HEK293 (cell line): ENCODE measurements at regions not wholly inside any gene's neighbourhood (a gene's known extent, or its start where the extent isn't known, plus 50 kb on each side); places are given as distances from the start of the nearest gene placed in this dataset.

Experiments used
- CTCF ChIA-PET: fragments of 350-600 bp; formaldehyde crosslinking; extraction: SDS; loops from one replicate; lab custom pipeline; 2021; ENCODE audit warnings: antibody characterized with exemption; lab: Yijun Ruan, JAX
- POLR2A ChIA-PET: fragments of 300-600 bp; formaldehyde crosslinking; extraction: SDS; loops from one replicate; lab custom pipeline; 2020; ENCODE audit warnings: antibody characterized with exemption, inconsistent platforms; lab: Yijun Ruan, JAX
- H3K27ac ChIP-seq: fragments of 200-500 bp; sonication (Bioruptor generic); 2 replicates; pipeline ENCODE4 v1.5.1; 2014; ENCODE audit warnings: low read depth, low read length, control low read depth, inconsistent platforms; ENCODE audit errors: extremely low read depth
- H3K36me3 ChIP-seq, 2 experiments: fragments of 200-500 bp in 1 of 2; sonication (Bioruptor generic) in 1 of 2; 1 replicate in 1 of 2; 2 replicates in 1 of 2; pipeline ENCODE4 v1.5.1; 2014 to 2017; ENCODE audit warnings: inconsistent platforms in 2 of 2, low read length in 2 of 2; ENCODE audit not compliant: control insufficient read depth in 2 of 2, insufficient read depth in 1 of 2
- H3K4me1 ChIP-seq: fragments of 200-500 bp; sonication (Bioruptor generic); 2 replicates; pipeline ENCODE4 v1.5.1; 2014; ENCODE audit warnings: mild to moderate bottlenecking, low read length, inconsistent platforms; ENCODE audit not compliant: control insufficient read depth, insufficient read depth
- H3K4me3 ChIP-seq: 2 replicates; pipeline ENCODE4 v1.5.1; 2011; ENCODE audit warnings: low read depth, mild to moderate bottlenecking, control low read depth, low read length, moderate library complexity
- H3K9me3 ChIP-seq: fragments of 200-500 bp; sonication (Bioruptor generic); 2 replicates; pipeline ENCODE4 v1.5.1; 2014; ENCODE audit warnings: low read depth, low read length, inconsistent platforms; ENCODE audit not compliant: control insufficient read depth, insufficient read depth
- HOXD13 ChIP-seq: sonication (generic); formaldehyde crosslinking; IDR thresholded peaks from 2 replicates; pipeline ENCODE4 v1.8.0; 2022; ENCODE audit warnings: missing genetic modification reagents, borderline replicate concordance
- IKZF3 ChIP-seq: fragments of 450-650 bp; IDR thresholded peaks from 2 replicates; pipeline ENCODE4 v1.5.0; 2018; ENCODE audit warnings: missing biosample characterization, mild to moderate bottlenecking, missing genetic modification characterization, moderate library complexity
- OVOL3 ChIP-seq: fragments of 450-650 bp; formaldehyde crosslinking; IDR thresholded peaks from 2 replicates; pipeline ENCODE4 v1.5.1; 2016; ENCODE audit warnings: missing biosample characterization, missing genetic modification characterization
- SP3 ChIP-seq: fragments of 450-650 bp; formaldehyde crosslinking; IDR thresholded peaks from 2 replicates; pipeline ENCODE4 v1.5.1; 2016; ENCODE audit warnings: missing biosample characterization, missing genetic modification characterization
- SP7 ChIP-seq: fragments of 450-650 bp; formaldehyde crosslinking; IDR thresholded peaks from 2 replicates; pipeline ENCODE4 v1.5.1; 2016; ENCODE audit warnings: missing biosample characterization, missing genetic modification characterization
- YY2 ChIP-seq: fragments of 450-650 bp; formaldehyde crosslinking; IDR thresholded peaks from 2 replicates; pipeline ENCODE4 v1.5.1; 2016; ENCODE audit warnings: missing biosample characterization, missing genetic modification characterization
- ZBTB21 ChIP-seq: fragments of 450-650 bp; formaldehyde crosslinking; IDR thresholded peaks from 2 replicates; pipeline ENCODE4 v1.5.1; 2017; ENCODE audit warnings: missing biosample characterization, missing genetic modification characterization
- ZNF121 ChIP-seq: fragments of 450-650 bp; formaldehyde crosslinking; IDR thresholded peaks from 2 replicates; pipeline ENCODE4 v1.5.1; 2016; ENCODE audit warnings: missing biosample characterization, missing genetic modification characterization
- ZNF274 ChIP-seq, 2 experiments: fragments of 200-500 bp in 1 of 2; fragments of 450-650 bp in 1 of 2; sonication (Bioruptor generic) in 1 of 2; formaldehyde crosslinking in 1 of 2; IDR thresholded peaks; 2 replicates each; pipeline versions ENCODE4 v1.5.1 to v1.6.1; 2014 to 2016; ENCODE audit warnings: borderline replicate concordance in 1 of 2, inconsistent platforms in 1 of 2, low read length in 1 of 2, missing biosample characterization in 1 of 2, missing genetic modification characterization in 1 of 2
- ZNF350 ChIP-seq: fragments of 450-650 bp; formaldehyde crosslinking; IDR thresholded peaks from 2 replicates; pipeline ENCODE4 v1.5.0; 2017; ENCODE audit warnings: missing biosample characterization, mild to moderate bottlenecking, missing genetic modification characterization
- ZNF391 ChIP-seq: fragments of 450-650 bp; formaldehyde crosslinking; IDR thresholded peaks from 2 replicates; pipeline ENCODE4 v1.5.1; 2016; ENCODE audit warnings: low read depth, missing biosample characterization, missing genetic modification characterization, borderline replicate concordance
- ZNF48 ChIP-seq: fragments of 450-650 bp; formaldehyde crosslinking; IDR thresholded peaks from 2 replicates; pipeline ENCODE4 v1.5.1; 2016; ENCODE audit warnings: missing biosample characterization, missing genetic modification characterization
- ZNF548 ChIP-seq: fragments of 450-650 bp; formaldehyde crosslinking; IDR thresholded peaks from 2 replicates; pipeline ENCODE4 v1.5.1; 2016; ENCODE audit warnings: missing biosample characterization, missing genetic modification characterization
- ZNF560 ChIP-seq: fragments of 450-650 bp; formaldehyde crosslinking; IDR thresholded peaks from 2 replicates; pipeline ENCODE4 v1.5.1; 2017; ENCODE audit warnings: missing biosample characterization, missing genetic modification characterization, borderline replicate concordance
- ZNF626 ChIP-seq: fragments of 450-650 bp; sonication (Bioruptor Pico); formaldehyde crosslinking; IDR thresholded peaks from 2 replicates; pipeline ENCODE4 v1.5.1; 2018; ENCODE audit warnings: missing biosample characterization, missing genetic modification characterization, inconsistent platforms
- ZNF658 ChIP-seq: fragments of 450-650 bp; formaldehyde crosslinking; IDR thresholded peaks from 2 replicates; pipeline ENCODE4; 2016; ENCODE audit warnings: missing biosample characterization, missing genetic modification characterization
- ZNF776 ChIP-seq: fragments of 450-650 bp; formaldehyde crosslinking; IDR thresholded peaks from 2 replicates; pipeline ENCODE4 v1.5.0; 2017; ENCODE audit warnings: missing biosample characterization, missing genetic modification characterization, borderline replicate concordance
- TF ChIP-seq, protein P1 (sequence below): fragments of 450-650 bp; formaldehyde crosslinking; IDR thresholded peaks from 2 replicates; pipeline ENCODE4 v1.5.1; 2016; ENCODE audit warnings: missing biosample characterization, missing genetic modification characterization
- TF ChIP-seq, protein P2 (sequence below): fragments of 450-650 bp; formaldehyde crosslinking; IDR thresholded peaks from 2 replicates; pipeline ENCODE4 v1.5.1; 2016; ENCODE audit warnings: missing biosample characterization, missing genetic modification characterization
- TF ChIP-seq, protein P3 (sequence below): fragments of 450-650 bp; formaldehyde crosslinking; IDR thresholded peaks from 2 replicates; pipeline ENCODE4 v1.5.1; 2016; ENCODE audit warnings: missing biosample characterization, missing genetic modification characterization, borderline replicate concordance
- TF ChIP-seq, protein P4 (sequence below): fragments of 450-650 bp; formaldehyde crosslinking; IDR thresholded peaks from 2 replicates; pipeline ENCODE4 v1.5.1; 2016; ENCODE audit warnings: missing biosample characterization, missing genetic modification characterization

DNA sequence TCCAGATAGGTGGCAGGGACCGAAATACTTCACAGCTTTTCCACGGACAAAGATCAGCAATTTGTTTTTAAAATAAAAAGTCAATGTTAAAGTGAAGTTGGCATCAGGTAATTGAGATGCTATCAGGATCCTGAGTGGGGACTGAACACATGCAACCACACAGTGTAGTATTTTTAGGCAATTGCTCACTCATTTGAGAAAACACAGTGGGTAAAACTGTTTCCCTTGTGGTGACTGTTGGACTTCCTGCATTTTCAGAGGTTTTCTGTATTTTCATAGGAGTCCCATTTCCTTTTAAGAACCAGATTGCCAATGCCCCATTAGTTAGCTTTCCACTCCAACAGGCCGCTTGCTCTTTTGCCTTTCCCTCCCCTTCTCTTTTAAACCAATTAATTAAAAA, 159.5 kb upstream of the ZNF32 start:
- Histone ChIP-seq H3K4me1 (peaks cover 8% of the 10 kb centered on the region; the same call in 1 of the 2 replicates), H3K27ac (no peak overlapping the region), H3K9me3 (no peaks in the 10 kb centered on the region), H3K36me3 (no peaks in the 10 kb centered on the region), H3K4me3 (no peak overlapping the region)
- POLR2A ChIA-PET = no interaction called here
- no peak for TF ChIP-seq OVOL3 (tag by site-specific recombination)
- TF ChIP-seq, protein P1, sequence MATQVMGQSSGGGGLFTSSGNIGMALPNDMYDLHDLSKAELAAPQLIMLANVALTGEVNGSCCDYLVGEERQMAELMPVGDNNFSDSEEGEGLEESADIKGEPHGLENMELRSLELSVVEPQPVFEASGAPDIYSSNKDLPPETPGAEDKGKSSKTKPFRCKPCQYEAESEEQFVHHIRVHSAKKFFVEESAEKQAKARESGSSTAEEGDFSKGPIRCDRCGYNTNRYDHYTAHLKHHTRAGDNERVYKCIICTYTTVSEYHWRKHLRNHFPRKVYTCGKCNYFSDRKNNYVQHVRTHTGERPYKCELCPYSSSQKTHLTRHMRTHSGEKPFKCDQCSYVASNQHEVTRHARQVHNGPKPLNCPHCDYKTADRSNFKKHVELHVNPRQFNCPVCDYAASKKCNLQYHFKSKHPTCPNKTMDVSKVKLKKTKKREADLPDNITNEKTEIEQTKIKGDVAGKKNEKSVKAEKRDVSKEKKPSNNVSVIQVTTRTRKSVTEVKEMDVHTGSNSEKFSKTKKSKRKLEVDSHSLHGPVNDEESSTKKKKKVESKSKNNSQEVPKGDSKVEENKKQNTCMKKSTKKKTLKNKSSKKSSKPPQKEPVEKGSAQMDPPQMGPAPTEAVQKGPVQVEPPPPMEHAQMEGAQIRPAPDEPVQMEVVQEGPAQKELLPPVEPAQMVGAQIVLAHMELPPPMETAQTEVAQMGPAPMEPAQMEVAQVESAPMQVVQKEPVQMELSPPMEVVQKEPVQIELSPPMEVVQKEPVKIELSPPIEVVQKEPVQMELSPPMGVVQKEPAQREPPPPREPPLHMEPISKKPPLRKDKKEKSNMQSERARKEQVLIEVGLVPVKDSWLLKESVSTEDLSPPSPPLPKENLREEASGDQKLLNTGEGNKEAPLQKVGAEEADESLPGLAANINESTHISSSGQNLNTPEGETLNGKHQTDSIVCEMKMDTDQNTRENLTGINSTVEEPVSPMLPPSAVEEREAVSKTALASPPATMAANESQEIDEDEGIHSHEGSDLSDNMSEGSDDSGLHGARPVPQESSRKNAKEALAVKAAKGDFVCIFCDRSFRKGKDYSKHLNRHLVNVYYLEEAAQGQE = no peak
- TF ChIP-seq ZNF560 = no peak
- TF ChIP-seq, protein P2, sequence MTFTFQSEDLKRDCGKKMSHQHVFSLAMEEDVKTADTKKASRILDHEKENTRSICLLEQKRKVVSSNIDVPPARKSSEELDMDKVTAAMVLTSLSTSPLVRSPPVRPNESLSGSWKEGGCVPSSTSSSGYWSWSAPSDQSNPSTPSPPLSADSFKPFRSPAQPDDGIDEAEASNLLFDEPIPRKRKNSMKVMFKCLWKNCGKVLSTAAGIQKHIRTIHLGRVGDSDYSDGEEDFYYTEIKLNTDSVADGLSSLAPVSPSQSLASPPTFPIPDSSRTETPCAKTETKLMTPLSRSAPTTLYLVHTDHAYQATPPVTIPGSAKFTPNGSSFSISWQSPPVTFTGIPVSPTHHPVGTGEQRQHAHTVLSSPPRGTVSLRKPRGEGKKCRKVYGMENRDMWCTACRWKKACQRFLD = no peak
- TF ChIP-seq ZNF350 (tag by site-specific recombination) = no peak
- TF ChIP-seq YY2 (tag by site-specific recombination) = no peak
- TF ChIP-seq ZBTB21 (tag by site-specific recombination) = no peak
- TF ChIP-seq ZNF121 = no peak
- TF ChIP-seq ZNF658 (tag by site-specific recombination) = no peak
- TF ChIP-seq ZNF274 (IDR thresholded peaks at IDR 0.05; ENCODE audit: low read length) = no peak
- no peak for TF ChIP-seq ZNF274 (tag by site-specific recombination; IDR thresholded peaks at IDR 0.05; ENCODE audit: borderline replicate concordance)
- no peak for TF ChIP-seq ZNF626 (tag by site-specific recombination)
- no peak for TF ChIP-seq ZNF48 (tag by site-specific recombination)
- TF ChIP-seq IKZF3 (tag by site-specific recombination) = no peak
- no peak for TF ChIP-seq HOXD13 (CRISPR knock-in tag)
- TF ChIP-seq ZNF548 (tag by site-specific recombination) = no peak
- no peak for TF ChIP-seq SP3
- TF ChIP-seq, protein P3, sequence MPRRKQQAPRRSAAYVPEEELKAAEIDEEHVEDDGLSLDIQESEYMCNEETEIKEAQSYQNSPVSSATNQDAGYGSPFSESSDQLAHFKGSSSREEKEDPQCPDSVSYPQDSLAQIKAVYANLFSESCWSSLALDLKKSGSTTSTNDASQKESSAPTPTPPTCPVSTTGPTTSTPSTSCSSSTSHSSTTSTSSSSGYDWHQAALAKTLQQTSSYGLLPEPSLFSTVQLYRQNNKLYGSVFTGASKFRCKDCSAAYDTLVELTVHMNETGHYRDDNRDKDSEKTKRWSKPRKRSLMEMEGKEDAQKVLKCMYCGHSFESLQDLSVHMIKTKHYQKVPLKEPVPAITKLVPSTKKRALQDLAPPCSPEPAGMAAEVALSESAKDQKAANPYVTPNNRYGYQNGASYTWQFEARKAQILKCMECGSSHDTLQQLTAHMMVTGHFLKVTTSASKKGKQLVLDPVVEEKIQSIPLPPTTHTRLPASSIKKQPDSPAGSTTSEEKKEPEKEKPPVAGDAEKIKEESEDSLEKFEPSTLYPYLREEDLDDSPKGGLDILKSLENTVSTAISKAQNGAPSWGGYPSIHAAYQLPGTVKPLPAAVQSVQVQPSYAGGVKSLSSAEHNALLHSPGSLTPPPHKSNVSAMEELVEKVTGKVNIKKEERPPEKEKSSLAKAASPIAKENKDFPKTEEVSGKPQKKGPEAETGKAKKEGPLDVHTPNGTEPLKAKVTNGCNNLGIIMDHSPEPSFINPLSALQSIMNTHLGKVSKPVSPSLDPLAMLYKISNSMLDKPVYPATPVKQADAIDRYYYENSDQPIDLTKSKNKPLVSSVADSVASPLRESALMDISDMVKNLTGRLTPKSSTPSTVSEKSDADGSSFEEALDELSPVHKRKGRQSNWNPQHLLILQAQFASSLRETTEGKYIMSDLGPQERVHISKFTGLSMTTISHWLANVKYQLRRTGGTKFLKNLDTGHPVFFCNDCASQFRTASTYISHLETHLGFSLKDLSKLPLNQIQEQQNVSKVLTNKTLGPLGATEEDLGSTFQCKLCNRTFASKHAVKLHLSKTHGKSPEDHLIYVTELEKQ = no peak
- CTCF ChIA-PET = interaction anchor here (1.1 kb wide), 1 partner anchor 22 kb away, joined by 3 read pairs; no protein-coding TSS in a partner anchor

DNA sequence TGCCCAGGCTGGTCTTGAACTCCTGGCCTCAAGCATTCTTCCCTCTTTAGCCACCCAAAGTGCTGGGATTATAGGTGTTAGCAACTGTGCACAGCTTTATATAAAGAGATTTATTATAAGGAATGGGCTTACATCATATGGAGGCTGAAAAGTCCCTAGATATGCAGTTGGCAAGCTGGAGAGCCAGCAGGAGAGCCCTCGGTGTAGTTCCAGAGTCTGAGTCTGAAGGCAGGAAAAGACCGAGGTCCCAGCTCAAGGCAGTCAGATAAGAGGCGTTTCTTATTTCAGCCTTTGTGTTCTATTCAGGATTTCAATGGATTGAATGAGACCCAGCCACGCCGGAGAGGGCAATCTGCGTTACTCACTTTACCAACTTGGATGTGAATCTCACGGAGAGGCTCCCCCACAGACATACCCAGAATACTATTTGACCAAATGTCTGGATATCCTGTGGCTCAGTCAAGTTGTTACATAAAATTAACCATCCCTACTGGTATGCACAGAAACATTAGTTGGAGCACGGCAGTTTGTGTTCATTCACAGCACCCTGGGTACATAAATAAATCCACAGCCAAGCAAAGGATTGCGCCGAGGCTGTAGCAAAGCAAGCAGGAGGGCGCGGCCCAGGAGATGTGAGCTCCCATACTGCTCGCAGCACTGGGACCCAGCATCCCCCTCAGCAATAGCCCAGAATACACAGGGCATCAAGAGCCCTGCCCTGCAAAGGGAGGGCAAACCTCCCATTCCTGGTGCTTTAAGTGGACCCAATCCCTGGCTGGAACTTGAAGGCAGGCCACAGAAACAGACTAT, 158.4 kb upstream of the ZNF32 start:
- H3K36me3 ChIP-seq = no peaks in the 10 kb centered on the region
- no peaks in the 10 kb centered on the region for H3K9me3 ChIP-seq
- CTCF ChIA-PET = interaction anchor here (1.1 kb wide), 1 partner anchor 21 kb away, joined by 3 read pairs; no protein-coding TSS in a partner anchor
- no peak overlapping the region for H3K27ac ChIP-seq
- peaks cover 8% of the 10 kb centered on the region; the same call in 1 of the 2 replicates for H3K4me1 ChIP-seq
- TF ChIP-seq, protein P4, sequence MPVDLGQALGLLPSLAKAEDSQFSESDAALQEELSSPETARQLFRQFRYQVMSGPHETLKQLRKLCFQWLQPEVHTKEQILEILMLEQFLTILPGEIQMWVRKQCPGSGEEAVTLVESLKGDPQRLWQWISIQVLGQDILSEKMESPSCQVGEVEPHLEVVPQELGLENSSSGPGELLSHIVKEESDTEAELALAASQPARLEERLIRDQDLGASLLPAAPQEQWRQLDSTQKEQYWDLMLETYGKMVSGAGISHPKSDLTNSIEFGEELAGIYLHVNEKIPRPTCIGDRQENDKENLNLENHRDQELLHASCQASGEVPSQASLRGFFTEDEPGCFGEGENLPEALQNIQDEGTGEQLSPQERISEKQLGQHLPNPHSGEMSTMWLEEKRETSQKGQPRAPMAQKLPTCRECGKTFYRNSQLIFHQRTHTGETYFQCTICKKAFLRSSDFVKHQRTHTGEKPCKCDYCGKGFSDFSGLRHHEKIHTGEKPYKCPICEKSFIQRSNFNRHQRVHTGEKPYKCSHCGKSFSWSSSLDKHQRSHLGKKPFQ = no peak
- no peak for TF ChIP-seq ZNF776
- no peak for TF ChIP-seq ZNF391 (tag by site-specific recombination)
- no peak for TF ChIP-seq SP7 (tag by site-specific recombination)
- POLR2A ChIA-PET = no interaction called here
- H3K4me3 ChIP-seq = no peak overlapping the region
